ENCODE measurements at regions not wholly inside any gene's neighbourhood (a gene's known extent, or its start where the extent isn't known, plus 50 kb on each side); places are given as distances from the start of the nearest gene placed in this dataset.

DNA sequence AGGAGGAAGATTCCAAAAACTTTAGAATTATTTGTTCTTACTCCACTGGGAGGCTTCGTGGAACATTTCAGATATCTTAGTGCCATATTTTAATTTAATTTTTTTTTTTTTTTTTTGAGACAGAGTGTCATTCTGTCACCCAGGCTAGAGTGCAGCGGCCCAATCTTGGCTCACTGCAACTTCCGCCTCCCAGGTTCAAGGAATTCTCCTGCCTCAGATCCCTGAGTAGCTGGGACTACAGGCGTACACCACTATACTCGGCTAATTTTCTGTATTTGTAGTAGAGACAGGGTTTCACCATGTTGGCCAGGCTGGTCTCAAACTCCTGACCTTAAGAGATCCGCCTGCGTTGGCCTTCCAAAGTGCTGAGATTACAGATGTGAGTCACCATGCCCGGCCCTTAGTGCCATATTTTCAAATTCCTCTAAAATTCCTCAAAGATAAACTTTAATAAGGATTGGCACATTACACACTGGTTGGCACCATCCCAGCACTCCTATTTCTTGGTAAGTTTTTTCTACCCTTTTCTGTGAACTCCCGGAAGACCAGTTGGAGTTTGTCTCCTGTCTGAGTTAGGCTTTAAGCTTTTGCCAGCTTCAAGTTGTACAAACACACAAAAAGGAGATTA, 693.7 kb downstream of the MCTP2 start (continued):
- TF ChIP-seq, protein P1, sequence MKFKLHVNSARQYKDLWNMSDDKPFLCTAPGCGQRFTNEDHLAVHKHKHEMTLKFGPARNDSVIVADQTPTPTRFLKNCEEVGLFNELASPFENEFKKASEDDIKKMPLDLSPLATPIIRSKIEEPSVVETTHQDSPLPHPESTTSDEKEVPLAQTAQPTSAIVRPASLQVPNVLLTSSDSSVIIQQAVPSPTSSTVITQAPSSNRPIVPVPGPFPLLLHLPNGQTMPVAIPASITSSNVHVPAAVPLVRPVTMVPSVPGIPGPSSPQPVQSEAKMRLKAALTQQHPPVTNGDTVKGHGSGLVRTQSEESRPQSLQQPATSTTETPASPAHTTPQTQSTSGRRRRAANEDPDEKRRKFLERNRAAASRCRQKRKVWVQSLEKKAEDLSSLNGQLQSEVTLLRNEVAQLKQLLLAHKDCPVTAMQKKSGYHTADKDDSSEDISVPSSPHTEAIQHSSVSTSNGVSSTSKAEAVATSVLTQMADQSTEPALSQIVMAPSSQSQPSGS (IDR thresholded peaks at IDR 0.05; ENCODE audit: low read length): no peak

Measured in H1 (cell line).